H9 (cell line): ENCODE measurements at regions not wholly inside any gene's neighbourhood (a gene's known extent, or its start where the extent isn't known, plus 50 kb on each side); places are given as distances from the start of the nearest gene placed in this dataset.

Source experiments
- DNase-seq: peaks from one replicate; pipeline ENCODE4 v3.0.0-alpha.2; 2017
- H2AFZ ChIP-seq: one replicate; pipeline ENCODE4 v1.6.1; 2013; ENCODE audit warnings: mild to moderate bottlenecking, low read length, control low read depth, moderate library complexity
- H2AK5ac ChIP-seq: 2 replicates; pipeline ENCODE4 v1.6.1; 2013; ENCODE audit warnings: low read length, control low read depth, mixed read lengths; ENCODE audit not compliant: insufficient read length
- H2BK120ac ChIP-seq: one replicate; pipeline ENCODE4 v1.6.1; 2013; ENCODE audit warnings: low read depth, mild to moderate bottlenecking, low read length, control low read depth, inconsistent platforms; ENCODE audit not compliant: poor library complexity, severe bottlenecking
- H2BK12ac ChIP-seq: 2 replicates; pipeline ENCODE4 v1.6.1; 2013; ENCODE audit warnings: low read length, control low read depth, mixed read lengths, low read depth; ENCODE audit not compliant: insufficient read length
- H2BK15ac ChIP-seq: 2 replicates; pipeline ENCODE4 v1.6.1; 2013; ENCODE audit warnings: low read depth, low read length, control low read depth
- H2BK20ac ChIP-seq: one replicate; pipeline ENCODE4 v1.6.1; 2013; ENCODE audit warnings: low read depth, mild to moderate bottlenecking, low read length, control low read depth, inconsistent platforms; ENCODE audit not compliant: poor library complexity, severe bottlenecking
- H2BK5ac ChIP-seq: 2 replicates; pipeline ENCODE4 v1.6.1; 2013; ENCODE audit warnings: low read length, control low read depth, mixed read lengths; ENCODE audit not compliant: insufficient read length
- H3K14ac ChIP-seq: 2 replicates; pipeline ENCODE4 v1.6.1; 2013; ENCODE audit warnings: low read length, control low read depth; ENCODE audit not compliant: insufficient read depth
- H3K18ac ChIP-seq: 2 replicates; pipeline ENCODE4 v1.6.1; 2013; ENCODE audit warnings: low read depth, mild to moderate bottlenecking, mixed read lengths, low read length, control low read depth; ENCODE audit not compliant: insufficient read length
- H3K23ac ChIP-seq: 2 replicates; pipeline ENCODE4 v1.6.1; 2013; ENCODE audit warnings: low read length, control low read depth, mixed read lengths, low read depth; ENCODE audit not compliant: insufficient read length
- H3K23me2 ChIP-seq: 2 replicates; pipeline ENCODE4 v1.6.1; 2013; ENCODE audit warnings: low read depth, mild to moderate bottlenecking, mixed read lengths, low read length, control low read depth; ENCODE audit not compliant: insufficient read length, poor library complexity, severe bottlenecking
- H3K27ac ChIP-seq: 2 replicates; pipeline ENCODE4 v1.5.1; 2013; ENCODE audit warnings: low read length, control low read depth, mixed read lengths, low read depth; ENCODE audit not compliant: insufficient read length
- H3K27me3 ChIP-seq: 2 replicates; pipeline ENCODE4 v1.6.1; 2013; ENCODE audit warnings: low read length, control low read depth, inconsistent platforms; ENCODE audit not compliant: insufficient read depth
- H3K4ac ChIP-seq: 2 replicates; pipeline ENCODE4 v1.6.1; 2013; ENCODE audit warnings: low read depth, mild to moderate bottlenecking, control low read depth, inconsistent platforms, low read length, moderate library complexity
- H3K4me1 ChIP-seq: 2 replicates; pipeline ENCODE4 v1.6.1; 2013; ENCODE audit warnings: low read length, control low read depth, inconsistent platforms; ENCODE audit not compliant: insufficient read depth
- H3K4me2 ChIP-seq: 2 replicates; pipeline ENCODE4 v1.6.1; 2013; ENCODE audit warnings: low read length, control low read depth, mixed read lengths; ENCODE audit not compliant: insufficient read length, insufficient read depth
- H3K56ac ChIP-seq: 2 replicates; pipeline ENCODE4 v1.6.1; 2013; ENCODE audit warnings: low read depth, mild to moderate bottlenecking, mixed read lengths, low read length, control low read depth; ENCODE audit not compliant: insufficient read length
- H3K79me1 ChIP-seq: 2 replicates; pipeline ENCODE4 v1.6.1; 2013; ENCODE audit warnings: low read depth, mild to moderate bottlenecking, moderate library complexity, low read length, control low read depth, inconsistent platforms; ENCODE audit not compliant: insufficient read depth, poor library complexity, severe bottlenecking
- H3K79me2 ChIP-seq: 2 replicates; pipeline ENCODE4 v1.6.1; 2013; ENCODE audit warnings: low read length, control low read depth, inconsistent platforms; ENCODE audit not compliant: insufficient read depth
- H3K9ac ChIP-seq: 2 replicates; pipeline ENCODE4 v1.6.1; 2013; ENCODE audit warnings: low read length, control low read depth, mixed read lengths; ENCODE audit not compliant: insufficient read length; ENCODE audit errors: extremely low read depth
- H3K9me3 ChIP-seq: one replicate; pipeline ENCODE4 v1.6.1; 2013; ENCODE audit warnings: low read depth, low read length, inconsistent platforms; ENCODE audit not compliant: control insufficient read depth
- H3T11ph ChIP-seq: one replicate; pipeline ENCODE4 v1.6.1; 2013; ENCODE audit warnings: mild to moderate bottlenecking, low read length, control low read depth, inconsistent platforms
- H4K20me1 ChIP-seq: one replicate; pipeline ENCODE4 v1.6.1; 2013; ENCODE audit not compliant: control insufficient read depth, insufficient read length, insufficient read depth
- H4K5ac ChIP-seq: 2 replicates; pipeline ENCODE4 v1.6.1; 2013; ENCODE audit warnings: low read depth, mild to moderate bottlenecking, mixed read lengths, low read length, control low read depth; ENCODE audit not compliant: insufficient read length
- H4K8ac ChIP-seq: replicated peaks from 2 replicates; pipeline ENCODE4 v1.6.1; 2013; ENCODE audit warnings: low read length, control low read depth, mixed read lengths, low read depth; ENCODE audit not compliant: insufficient read length
- H4K91ac ChIP-seq: 2 replicates; pipeline ENCODE4 v1.6.1; 2013; ENCODE audit warnings: low read depth, mild to moderate bottlenecking, moderate library complexity, mixed read lengths, low read length, control low read depth; ENCODE audit not compliant: insufficient read length
- H3K27ac Mint-ChIP-seq, 3 experiments: 2 replicates in 2 of 3; 3 replicates in 1 of 3; pipeline ENCODE4 v1.8.0; 2020 to 2021; ENCODE audit warnings: mixed read lengths in 3 of 3, mild to moderate bottlenecking in 1 of 3, moderate library complexity in 1 of 3
- H3K27me3 Mint-ChIP-seq: 2 replicates; pipeline ENCODE4 v1.8.0; 2021; ENCODE audit warnings: low read depth, mild to moderate bottlenecking, moderate library complexity, mixed read lengths
- H3K36me3 Mint-ChIP-seq, 3 experiments: 2 replicates in 2 of 3; 3 replicates in 1 of 3; pipeline ENCODE4 v1.8.0; 2020 to 2021; ENCODE audit warnings: low read depth in 3 of 3, mixed read lengths in 3 of 3; ENCODE audit not compliant: insufficient read depth in 1 of 3
- H3K4me1 Mint-ChIP-seq, 2 experiments: 2 replicates each; pipeline ENCODE4 v1.8.0; 2020; ENCODE audit warnings: mixed read lengths in 2 of 2
- H3K4me3 Mint-ChIP-seq, 2 experiments: 2 replicates in 1 of 2; 3 replicates in 1 of 2; pipeline ENCODE4 v1.8.0; 2020 to 2021; ENCODE audit warnings: mild to moderate bottlenecking in 2 of 2, mixed read lengths in 2 of 2, moderate library complexity in 1 of 2
- H3K9me3 Mint-ChIP-seq, 2 experiments: 2 replicates in 1 of 2; 3 replicates in 1 of 2; pipeline ENCODE4 v1.8.0; 2020; ENCODE audit warnings: mild to moderate bottlenecking in 2 of 2, mixed read lengths in 2 of 2, moderate library complexity in 1 of 2
- CTCF ChIP-seq: fragments of 200-600 bp; sonication (generic); conservative IDR thresholded peaks from 3 replicates; pipeline ENCODE4 v1.8.0; 2021; ENCODE audit warnings: antibody characterized with exemption, mild to moderate bottlenecking
- WGBS: extraction: QIAGEN DNeasy Blood & Tissue Kit; methylation state at CpG from one replicate; pipeline ENCODE4 v1.1.7; 2013; ENCODE audit warnings: missing lambda C conversion rate, low lambda C conversion rate, mixed read lengths; ENCODE audit not compliant: insufficient read length; ENCODE audit errors: extremely low coverage; 5-methylcytosine and 5-hydroxymethylcytosine counted together

GRCh38 chr2:123692121-123692520 lies 333.0 kb upstream of the CNTNAP5 start:
- no peaks in the 10 kb centered on the region for H3K27me3 Mint-ChIP-seq
- peaks cover 13 to 14% of the 10 kb centered on the region in 2 experiments for H3K4me1 Mint-ChIP-seq
- Histone ChIP-seq H3K9me3 (no peaks in the 10 kb centered on the region), H2BK5ac (no peak overlapping the region), H3K56ac (no peak overlapping the region), H3K4me2 (no peak overlapping the region), H4K20me1 (no peaks in the 10 kb centered on the region), H2BK20ac (no peak overlapping the region), H2AK5ac (no peak overlapping the region), H3K79me1 (no peaks in the 10 kb centered on the region), H3K27me3 (no peaks in the 10 kb centered on the region), H3K4me1 (no peaks in the 10 kb centered on the region; the same call in 1 of the 2 replicates), H4K8ac (no peak overlapping the region), H3K23ac (no peak overlapping the region), H3K79me2 (no peaks in the 10 kb centered on the region), H2AFZ (no peak overlapping the region), H3K4ac (no peak overlapping the region), H2BK120ac (no peak overlapping the region), H3K18ac (no peak overlapping the region), H4K91ac (no peak overlapping the region), H3K27ac (no peak overlapping the region), H2BK12ac (no peak overlapping the region), H3T11ph (no peak overlapping the region), H4K5ac (no peak overlapping the region), H3K23me2 (no peaks in the 10 kb centered on the region), H2BK15ac (no peak overlapping the region), H3K14ac (no peak overlapping the region), H3K9ac (no peak overlapping the region)
- no CpG with 5 or more reads among the region's 2 CpGs for WGBS
- no peak for DNase-seq
- H3K4me3 Mint-ChIP-seq, result no peak overlapping the region
- peaks cover 0 to 3% (median 2%) of the 10 kb centered on the region in 3 experiments; a peak in 3 of 7 replicates for H3K36me3 Mint-ChIP-seq
- no peak for TF ChIP-seq CTCF
- no peak overlapping the region; a peak in 2 of 7 replicates for H3K27ac Mint-ChIP-seq
- H3K9me3 Mint-ChIP-seq, result peaks cover 3% of the 10 kb centered on the region in 2 experiments; a peak in 4 of 5 replicates
